KMS-11 (cell line): ENCODE measurements at regions not wholly inside any gene's neighbourhood (a gene's known extent, or its start where the extent isn't known, plus 50 kb on each side); places are given as distances from the start of the nearest gene placed in this dataset.

Experiments used
- H2AFZ ChIP-seq: fragments of 200-600 bp; sonication (generic); 2 replicates; pipeline ENCODE4 v1.6.1; 2016; ENCODE audit warnings: antibody characterized with exemption, mixed run types, low read depth
- H3K27ac ChIP-seq: fragments of 200-600 bp; sonication (generic); 2 replicates; pipeline ENCODE4 v1.6.1; 2016; ENCODE audit warnings: mild to moderate bottlenecking, mixed run types
- H3K27me3 ChIP-seq: fragments of 200-600 bp; sonication (generic); 2 replicates; pipeline ENCODE4 v1.6.1; 2017; ENCODE audit warnings: mild to moderate bottlenecking, low read depth, mixed run types, moderate library complexity; ENCODE audit not compliant: insufficient read depth
- H3K36me3 ChIP-seq: fragments of 200-600 bp; sonication (generic); 2 replicates; pipeline ENCODE4 v1.6.1; 2017; ENCODE audit warnings: mild to moderate bottlenecking, mixed run types; ENCODE audit not compliant: insufficient read depth
- H3K4me1 ChIP-seq: fragments of 200-600 bp; sonication (generic); 2 replicates; pipeline ENCODE4 v1.6.1; 2016; ENCODE audit warnings: mild to moderate bottlenecking, low read depth, mixed run types; ENCODE audit not compliant: poor library complexity, severe bottlenecking
- H3K4me2 ChIP-seq: fragments of 200-600 bp; sonication (generic); 2 replicates; pipeline ENCODE4 v1.7.0; 2016; ENCODE audit warnings: mild to moderate bottlenecking, mixed run types
- H3K4me3 ChIP-seq: fragments of 200-600 bp; sonication (generic); IDR thresholded peaks from 2 replicates; pipeline ENCODE4 v1.6.1; 2017; ENCODE audit warnings: low read depth, low read length, mixed read lengths; ENCODE audit not compliant: insufficient read depth
- H3K79me2 ChIP-seq: fragments of 200-600 bp; sonication (generic); 2 replicates; pipeline ENCODE4 v1.6.1; 2016; ENCODE audit warnings: low read depth, mixed run types; ENCODE audit not compliant: insufficient read depth
- H3K9ac ChIP-seq: fragments of 200-600 bp; sonication (generic); 2 replicates; pipeline ENCODE4 v1.6.1; 2016; ENCODE audit warnings: mild to moderate bottlenecking, mixed run types
- H4K20me1 ChIP-seq: fragments of 200-600 bp; sonication (generic); 2 replicates; pipeline ENCODE4 v1.6.1; 2016; ENCODE audit warnings: mild to moderate bottlenecking, mixed run types; ENCODE audit not compliant: insufficient read depth
- CTCF ChIP-seq: fragments of 200-600 bp; sonication (generic); conservative IDR thresholded peaks from 2 replicates; pipeline ENCODE4 v1.6.1; 2017; ENCODE audit warnings: low read depth, mild to moderate bottlenecking, antibody characterized with exemption, low read length, moderate library complexity, mixed read lengths

GRCh38 chr18:70640336-70640887 lies 351.6 kb downstream of the SOCS6 start:
- Histone ChIP-seq H3K27me3 (no peaks in the 10 kb centered on the region), H3K4me3 (no peak overlapping the region), H3K4me2 (no peak overlapping the region), H3K79me2 (no peaks in the 10 kb centered on the region), H3K36me3 (no peaks in the 10 kb centered on the region), H3K27ac (no peak overlapping the region), H4K20me1 (no peaks in the 10 kb centered on the region), H3K4me1 (no peaks in the 10 kb centered on the region), H2AFZ (no peak overlapping the region), H3K9ac (no peak overlapping the region)
- no peak for TF ChIP-seq CTCF

GRCh38 chr18:70636991-70637390 lies 348.1 kb downstream of the SOCS6 start:
- no peaks in the 10 kb centered on the region for H3K36me3 ChIP-seq
- H4K20me1 ChIP-seq = no peaks in the 10 kb centered on the region
- no peak overlapping the region for H3K27ac ChIP-seq
- no peaks in the 10 kb centered on the region for H3K4me1 ChIP-seq
- no peak overlapping the region for H3K4me3 ChIP-seq
- H3K4me2 ChIP-seq = no peak overlapping the region
- H2AFZ ChIP-seq = no peak overlapping the region
- TF ChIP-seq CTCF = no peak
- no peaks in the 10 kb centered on the region for H3K27me3 ChIP-seq
- no peaks in the 10 kb centered on the region for H3K79me2 ChIP-seq
- H3K9ac ChIP-seq = no peak overlapping the region

- Histone ChIP-seq H3K36me3 (no peaks in the 10 kb centered on the region), H2AFZ (no peak overlapping the region), H3K4me3 (no peak overlapping the region), H3K27me3 (no peaks in the 10 kb centered on the region), H3K4me1 (no peaks in the 10 kb centered on the region), H3K9ac (no peak overlapping the region), H4K20me1 (no peaks in the 10 kb centered on the region), H3K79me2 (no peaks in the 10 kb centered on the region), H3K27ac (no peak overlapping the region), H3K4me2 (no peak overlapping the region)
- no peak for TF ChIP-seq CTCF
Measured at GRCh38 chr18:70634576-70635147, 345.8 kb downstream of the SOCS6 start.

- Histone ChIP-seq H3K4me2 (no peak overlapping the region), H3K27ac (no peak overlapping the region), H3K79me2 (no peaks in the 10 kb centered on the region), H3K4me3 (no peak overlapping the region), H3K9ac (no peak overlapping the region), H3K36me3 (no peaks in the 10 kb centered on the region), H4K20me1 (no peaks in the 10 kb centered on the region), H3K27me3 (no peaks in the 10 kb centered on the region), H2AFZ (no peak overlapping the region), H3K4me1 (no peaks in the 10 kb centered on the region)
- no peak for TF ChIP-seq CTCF
Measured at GRCh38 chr18:70627182-70627802, 338.4 kb downstream of the SOCS6 start.
